ENCODE measurements at regions not wholly inside any gene's neighbourhood (a gene's known extent, or its start where the extent isn't known, plus 50 kb on each side); places are given as distances from the start of the nearest gene placed in this dataset.

GRCh38 chr1:201724039-201724765 lies 104.8 kb upstream of the IPO9 start:
- TF ChIP-seq EZH2 (IDR thresholded peaks at IDR 0.05; ENCODE audit: low read depth) (no peak), CTCF (conservative IDR thresholded peaks at IDR 0.05) (no peak)
